ENCODE measurements at regions not wholly inside any gene's neighbourhood (a gene's known extent, or its start where the extent isn't known, plus 50 kb on each side); places are given as distances from the start of the nearest gene placed in this dataset.

- Mint-ChIP-seq H3K27ac (no peak overlapping the region), H3K27me3 (ENCODE audit: low read depth) (no peaks in the 10 kb centered on the region), H3K36me3 (no peaks in the 10 kb centered on the region), H3K4me1 (no peaks in the 10 kb centered on the region), H3K4me3 (no peak overlapping the region), H3K9me3 (no peaks in the 10 kb centered on the region)
- DNase-seq (ENCODE audit: low spot score in 2 of 2, unreplicated experiment in 2 of 2) = no peak
- TF ChIP-seq, protein P1, sequence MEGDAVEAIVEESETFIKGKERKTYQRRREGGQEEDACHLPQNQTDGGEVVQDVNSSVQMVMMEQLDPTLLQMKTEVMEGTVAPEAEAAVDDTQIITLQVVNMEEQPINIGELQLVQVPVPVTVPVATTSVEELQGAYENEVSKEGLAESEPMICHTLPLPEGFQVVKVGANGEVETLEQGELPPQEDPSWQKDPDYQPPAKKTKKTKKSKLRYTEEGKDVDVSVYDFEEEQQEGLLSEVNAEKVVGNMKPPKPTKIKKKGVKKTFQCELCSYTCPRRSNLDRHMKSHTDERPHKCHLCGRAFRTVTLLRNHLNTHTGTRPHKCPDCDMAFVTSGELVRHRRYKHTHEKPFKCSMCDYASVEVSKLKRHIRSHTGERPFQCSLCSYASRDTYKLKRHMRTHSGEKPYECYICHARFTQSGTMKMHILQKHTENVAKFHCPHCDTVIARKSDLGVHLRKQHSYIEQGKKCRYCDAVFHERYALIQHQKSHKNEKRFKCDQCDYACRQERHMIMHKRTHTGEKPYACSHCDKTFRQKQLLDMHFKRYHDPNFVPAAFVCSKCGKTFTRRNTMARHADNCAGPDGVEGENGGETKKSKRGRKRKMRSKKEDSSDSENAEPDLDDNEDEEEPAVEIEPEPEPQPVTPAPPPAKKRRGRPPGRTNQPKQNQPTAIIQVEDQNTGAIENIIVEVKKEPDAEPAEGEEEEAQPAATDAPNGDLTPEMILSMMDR (IDR thresholded peaks at IDR 0.05; ENCODE audit: unreplicated experiment) = no peak
These were observed 757.7 kb downstream of the KCNJ3 start for GRCh38 chr2:155456222-155456621.

DNA sequence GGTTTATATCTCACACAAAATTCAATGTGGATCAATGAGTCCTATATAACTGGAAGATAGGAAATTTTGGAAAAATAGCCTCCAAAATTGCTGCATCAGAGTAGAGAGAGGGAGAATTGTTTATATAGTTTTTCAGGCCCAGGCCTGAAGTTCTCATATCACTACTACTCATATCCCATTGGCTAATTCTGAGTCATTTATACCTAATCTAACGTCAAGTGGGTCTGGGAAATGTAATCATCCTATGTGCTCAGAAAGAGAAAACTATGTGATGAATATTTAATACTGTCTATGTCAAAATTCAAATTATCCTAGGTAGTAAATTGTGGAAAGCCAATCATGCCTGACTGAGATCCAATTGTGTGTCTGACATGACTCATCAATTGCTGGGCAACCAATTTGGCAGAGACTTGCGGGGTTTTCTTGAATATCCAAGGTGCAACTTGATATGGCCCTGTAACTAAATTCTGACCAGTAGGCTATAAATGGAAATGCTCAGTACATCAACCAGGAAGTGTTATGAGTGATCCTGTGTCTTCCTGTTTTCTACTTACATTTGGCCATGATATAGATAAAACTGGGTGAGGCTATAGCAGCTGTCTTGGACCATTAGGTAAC is 744.4 kb downstream of the KCNJ3 start:
- H3K4me3 Mint-ChIP-seq = no peak overlapping the region
- peaks cover 11% of the 10 kb centered on the region for H3K9me3 Mint-ChIP-seq
- TF ChIP-seq, protein P1 (IDR thresholded peaks at IDR 0.05; ENCODE audit: unreplicated experiment) = no peak
- H3K27me3 Mint-ChIP-seq (ENCODE audit: low read depth) = no peaks in the 10 kb centered on the region
- DNase-seq (ENCODE audit: low spot score in 2 of 2, unreplicated experiment in 2 of 2) = no peak
- H3K4me1 Mint-ChIP-seq = no peaks in the 10 kb centered on the region
- H3K27ac Mint-ChIP-seq = no peak overlapping the region
- no peaks in the 10 kb centered on the region for H3K36me3 Mint-ChIP-seq

DNA sequence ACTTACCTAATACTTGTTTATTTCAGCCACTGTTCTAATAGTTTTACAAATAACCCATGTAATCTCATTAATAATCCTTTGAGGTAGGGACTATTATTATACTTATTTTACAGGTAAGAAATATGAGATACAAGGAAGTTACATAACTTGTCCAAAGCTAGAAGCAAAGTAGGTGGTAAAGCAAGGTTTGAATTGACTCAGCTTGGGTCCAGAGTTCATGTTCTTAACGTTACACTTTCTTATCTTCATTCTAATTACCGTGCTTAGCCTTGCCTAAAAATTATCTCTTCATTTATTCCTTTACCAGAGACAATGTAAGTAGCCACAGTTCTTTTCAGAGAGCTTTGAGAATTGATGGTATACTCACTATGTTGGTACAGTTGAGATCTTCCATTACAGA is 743.6 kb downstream of the KCNJ3 start:
- Mint-ChIP-seq H3K4me3 (no peak overlapping the region), H3K27ac (no peak overlapping the region), H3K27me3 (ENCODE audit: low read depth) (no peaks in the 10 kb centered on the region), H3K4me1 (no peaks in the 10 kb centered on the region), H3K36me3 (no peaks in the 10 kb centered on the region), H3K9me3 (peaks cover 19% of the 10 kb centered on the region)
- no peak for DNase-seq (ENCODE audit: low spot score in 2 of 2, unreplicated experiment in 2 of 2)
- TF ChIP-seq, protein P1 (IDR thresholded peaks at IDR 0.05; ENCODE audit: unreplicated experiment) = no peak

GRCh38 chr2:155431004-155431507 is 732.6 kb downstream of the KCNJ3 start:
- H3K9me3 Mint-ChIP-seq = peaks cover 4% of the 10 kb centered on the region
- no peaks in the 10 kb centered on the region for H3K36me3 Mint-ChIP-seq
- peaks cover 3% of the 10 kb centered on the region for H3K27me3 Mint-ChIP-seq (ENCODE audit: low read depth)
- no peak overlapping the region for H3K27ac Mint-ChIP-seq
- H3K4me1 Mint-ChIP-seq = no peaks in the 10 kb centered on the region
- no peak overlapping the region for H3K4me3 Mint-ChIP-seq
- no peak for DNase-seq (ENCODE audit: low spot score in 2 of 2, unreplicated experiment in 2 of 2)
- TF ChIP-seq, protein P1 (IDR thresholded peaks at IDR 0.05; ENCODE audit: unreplicated experiment) = no peak

GRCh38 chr2:155427470-155427869 is 729.0 kb downstream of the KCNJ3 start:
- Mint-ChIP-seq H3K27ac (no peak overlapping the region), H3K4me1 (no peaks in the 10 kb centered on the region), H3K4me3 (no peak overlapping the region), H3K9me3 (no peaks in the 10 kb centered on the region), H3K27me3 (ENCODE audit: low read depth) (peaks cover 14% of the 10 kb centered on the region), H3K36me3 (no peaks in the 10 kb centered on the region)
- DNase-seq (ENCODE audit: low spot score in 2 of 2, unreplicated experiment in 2 of 2) = no peak
- TF ChIP-seq, protein P1 (IDR thresholded peaks at IDR 0.05; ENCODE audit: unreplicated experiment) = no peak

All from mesothelial cell of epicardium (in vitro differentiated cells).